ENCODE measurements at regions not wholly inside any gene's neighbourhood (a gene's known extent, or its start where the extent isn't known, plus 50 kb on each side); places are given as distances from the start of the nearest gene placed in this dataset.

DNA sequence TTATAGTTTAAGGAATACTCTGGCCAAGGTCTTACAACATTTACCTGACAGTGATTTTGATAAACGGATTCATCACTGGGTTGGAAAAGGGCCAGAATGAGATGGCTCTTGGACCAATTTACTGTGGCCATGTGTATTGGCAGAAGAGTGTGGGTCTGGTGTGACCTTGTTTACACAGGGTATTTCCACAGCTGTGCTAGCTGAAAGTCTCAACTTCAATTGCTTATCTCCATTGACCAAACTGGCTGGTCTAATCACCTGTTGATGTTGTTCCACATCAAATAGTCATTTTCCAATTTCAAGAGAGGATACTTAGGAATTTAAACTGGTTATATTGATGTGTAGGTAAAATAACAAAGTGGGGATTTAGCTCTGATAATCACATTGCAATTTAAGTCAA, 501.6 kb upstream of the MAP3K7 start:
- Histone ChIP-seq H3K9ac (ENCODE audit: low read depth in 1 of 3, low read length in 3 of 3) (no peak overlapping the region), H3K36me3 (ENCODE audit: control insufficient read depth in 3 of 3, insufficient read depth in 3 of 3, low read length in 3 of 3) (no peaks in the 10 kb centered on the region), H3K4me3 (ENCODE audit: low read length in 3 of 3) (no peak overlapping the region), H3K9me3 (ENCODE audit: control insufficient read depth in 3 of 3, low read length in 3 of 3) (no peaks in the 10 kb centered on the region), H3K27me3 (ENCODE audit: control insufficient read depth in 3 of 3, insufficient read depth in 3 of 3, low read length in 3 of 3) (no peaks in the 10 kb centered on the region), H3K4me1 (ENCODE audit: control insufficient read depth in 3 of 3, insufficient read depth in 3 of 3, low read length in 3 of 3) (no peaks in the 10 kb centered on the region), H3K27ac (ENCODE audit: low read depth, low read length) (no peak overlapping the region)

DNA sequence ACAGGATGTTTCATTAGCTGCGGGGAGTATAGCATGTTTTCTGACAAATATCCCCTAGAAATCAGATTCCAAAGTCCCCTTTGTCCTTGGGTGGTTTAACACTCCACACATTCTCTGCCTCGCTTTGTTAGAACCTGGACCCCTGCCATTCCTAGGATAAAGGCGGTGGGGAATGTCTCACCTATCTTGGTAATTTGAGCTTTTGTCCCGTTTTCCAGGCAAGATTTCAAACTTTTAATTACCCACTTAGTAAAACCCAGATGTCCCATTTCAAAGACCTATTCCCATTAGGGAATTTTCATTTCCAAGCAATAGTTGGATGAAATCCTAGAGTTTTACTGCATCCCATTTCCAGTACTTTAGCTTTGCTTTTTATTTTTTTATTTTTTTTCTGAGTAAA, 501.0 kb upstream of the MAP3K7 start:
- H3K27ac ChIP-seq (ENCODE audit: low read depth, low read length), result no peak overlapping the region
- no peaks in the 10 kb centered on the region for H3K4me1 ChIP-seq (ENCODE audit: control insufficient read depth in 3 of 3, insufficient read depth in 3 of 3, low read length in 3 of 3)
- no peak overlapping the region for H3K4me3 ChIP-seq (ENCODE audit: low read length in 3 of 3)
- no peaks in the 10 kb centered on the region for H3K9me3 ChIP-seq (ENCODE audit: control insufficient read depth in 3 of 3, low read length in 3 of 3)
- H3K36me3 ChIP-seq (ENCODE audit: control insufficient read depth in 3 of 3, insufficient read depth in 3 of 3, low read length in 3 of 3), result no peaks in the 10 kb centered on the region
- H3K27me3 ChIP-seq (ENCODE audit: control insufficient read depth in 3 of 3, insufficient read depth in 3 of 3, low read length in 3 of 3), result no peaks in the 10 kb centered on the region
- H3K9ac ChIP-seq (ENCODE audit: low read depth in 1 of 3, low read length in 3 of 3), result no peak overlapping the region

DNA sequence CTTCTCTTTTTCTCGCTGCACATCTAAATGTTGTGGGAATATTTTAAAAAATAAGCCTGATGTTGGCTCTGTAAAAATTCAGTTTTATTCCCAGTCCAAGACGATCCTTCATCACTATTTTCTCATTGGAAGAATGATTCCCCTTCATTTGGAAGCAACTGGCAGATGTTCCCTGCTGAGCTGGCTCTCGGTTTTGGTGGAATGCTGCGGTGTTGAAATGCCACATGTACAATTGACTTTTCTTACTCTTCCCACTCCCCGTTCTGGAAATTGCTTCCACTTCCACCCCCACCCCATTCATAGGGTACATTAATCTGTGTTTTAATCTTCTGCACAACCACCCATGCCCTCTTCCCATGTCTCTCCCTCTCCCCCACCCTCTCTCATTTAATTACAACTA, 496.3 kb upstream of the MAP3K7 start:
- no peak overlapping the region for H3K9ac ChIP-seq (ENCODE audit: low read depth in 1 of 3, low read length in 3 of 3)
- no peaks in the 10 kb centered on the region for H3K36me3 ChIP-seq (ENCODE audit: control insufficient read depth in 3 of 3, insufficient read depth in 3 of 3, low read length in 3 of 3)
- H3K27ac ChIP-seq (ENCODE audit: low read depth, low read length), result no peak overlapping the region

DNA sequence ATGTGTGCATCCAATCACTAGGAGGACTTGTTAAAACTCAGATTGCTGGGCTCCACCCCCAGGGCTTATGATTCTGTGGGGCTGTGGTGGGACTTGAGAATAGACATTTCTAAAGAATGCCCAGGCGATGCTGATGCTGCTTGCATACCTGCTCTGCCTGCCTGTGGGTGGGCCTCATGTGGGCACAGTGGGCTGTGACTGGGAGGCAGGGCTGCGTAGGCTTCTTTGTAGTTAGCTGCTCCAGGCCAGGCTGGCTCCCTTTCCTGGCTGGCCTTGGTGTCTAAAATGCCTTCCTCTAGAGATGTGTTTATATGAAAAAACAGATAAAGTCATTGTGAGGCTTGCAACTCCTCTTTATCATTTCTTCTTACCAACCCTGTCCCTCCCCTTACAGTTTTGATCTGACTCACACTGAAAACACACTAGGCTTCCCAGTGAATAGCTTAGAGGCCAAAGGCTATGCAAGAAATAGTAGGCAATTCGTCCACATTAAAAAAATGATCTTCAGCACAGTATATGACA, 495.5 kb upstream of the MAP3K7 start:
- no peaks in the 10 kb centered on the region for H3K36me3 ChIP-seq (ENCODE audit: control insufficient read depth in 3 of 3, insufficient read depth in 3 of 3, low read length in 3 of 3)
- no peak overlapping the region for H3K27ac ChIP-seq (ENCODE audit: low read depth, low read length)
- no peaks in the 10 kb centered on the region for H3K4me1 ChIP-seq (ENCODE audit: control insufficient read depth in 3 of 3, insufficient read depth in 3 of 3, low read length in 3 of 3)
- no peaks in the 10 kb centered on the region for H3K27me3 ChIP-seq (ENCODE audit: control insufficient read depth in 3 of 3, insufficient read depth in 3 of 3, low read length in 3 of 3)
- H3K9me3 ChIP-seq (ENCODE audit: control insufficient read depth in 3 of 3, low read length in 3 of 3), result no peaks in the 10 kb centered on the region
- no peak overlapping the region for H3K9ac ChIP-seq (ENCODE audit: low read depth in 1 of 3, low read length in 3 of 3)
- no peak overlapping the region for H3K4me3 ChIP-seq (ENCODE audit: low read length in 3 of 3)

More for the DNA sequence above, 496.3 kb upstream of the MAP3K7 start:
- H3K4me3 ChIP-seq (ENCODE audit: low read length in 3 of 3), result no peak overlapping the region
- H3K4me1 ChIP-seq (ENCODE audit: control insufficient read depth in 3 of 3, insufficient read depth in 3 of 3, low read length in 3 of 3), result no peaks in the 10 kb centered on the region
- no peaks in the 10 kb centered on the region for H3K9me3 ChIP-seq (ENCODE audit: control insufficient read depth in 3 of 3, low read length in 3 of 3)
- no peaks in the 10 kb centered on the region for H3K27me3 ChIP-seq (ENCODE audit: control insufficient read depth in 3 of 3, insufficient read depth in 3 of 3, low read length in 3 of 3)

DNA sequence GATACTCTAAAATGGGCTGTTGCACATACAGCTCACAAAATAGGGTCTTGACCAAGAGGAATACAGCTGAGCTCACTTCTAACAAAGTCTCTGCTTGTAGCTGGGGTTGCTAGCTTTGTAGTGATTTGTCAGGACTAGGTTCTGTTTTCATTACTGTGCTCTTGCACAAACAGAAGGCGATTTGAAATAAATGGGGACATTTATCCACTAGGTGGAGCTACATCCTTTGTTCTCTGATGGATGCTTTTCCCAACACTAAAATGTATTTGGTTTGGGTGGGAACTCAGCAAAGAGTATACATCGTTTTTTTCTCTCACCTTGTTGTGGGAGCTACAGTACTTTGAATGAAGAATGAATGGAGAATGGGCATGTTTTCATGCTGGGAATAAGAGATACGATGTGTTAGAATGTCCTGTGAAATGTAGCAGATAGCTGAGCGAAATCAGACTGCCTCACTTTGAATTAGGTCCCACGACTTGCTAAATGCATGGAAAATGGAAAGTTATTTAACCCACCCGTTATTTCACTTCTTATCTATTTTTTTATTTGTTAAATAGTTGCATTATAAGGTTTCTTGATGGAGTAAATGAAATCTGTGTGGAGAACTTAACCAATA, 494.7 kb upstream of the MAP3K7 start:
- no peak overlapping the region for H3K27ac ChIP-seq (ENCODE audit: low read depth, low read length)
- H3K9ac ChIP-seq (ENCODE audit: low read depth in 1 of 3, low read length in 3 of 3), result no peak overlapping the region
- no peaks in the 10 kb centered on the region for H3K4me1 ChIP-seq (ENCODE audit: control insufficient read depth in 3 of 3, insufficient read depth in 3 of 3, low read length in 3 of 3)
- H3K36me3 ChIP-seq (ENCODE audit: control insufficient read depth in 3 of 3, insufficient read depth in 3 of 3, low read length in 3 of 3), result no peaks in the 10 kb centered on the region
- no peak overlapping the region for H3K4me3 ChIP-seq (ENCODE audit: low read length in 3 of 3)
- H3K9me3 ChIP-seq (ENCODE audit: control insufficient read depth in 3 of 3, low read length in 3 of 3), result no peaks in the 10 kb centered on the region
- no peaks in the 10 kb centered on the region for H3K27me3 ChIP-seq (ENCODE audit: control insufficient read depth in 3 of 3, insufficient read depth in 3 of 3, low read length in 3 of 3)

DNA sequence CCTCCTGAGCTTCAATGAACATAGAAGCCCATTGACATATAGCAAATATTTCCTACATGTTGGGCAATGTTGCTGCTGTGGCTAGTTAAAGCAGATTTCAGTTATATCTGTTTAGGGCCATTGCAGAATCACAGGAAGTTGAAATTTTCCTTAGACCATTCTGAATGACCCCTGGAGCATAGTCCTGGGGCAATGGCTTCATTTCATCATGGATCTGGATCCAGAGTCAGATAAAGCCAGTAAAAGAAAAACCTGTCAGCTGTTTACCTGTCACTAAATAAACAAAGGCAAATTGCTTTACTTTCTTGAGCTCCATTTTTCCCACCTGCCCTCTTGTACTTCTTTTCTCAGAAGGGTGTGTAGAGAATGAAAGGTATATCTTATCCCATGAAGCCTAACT, 494.0 kb upstream of the MAP3K7 start:
- Histone ChIP-seq H3K9ac (ENCODE audit: low read depth in 1 of 3, low read length in 3 of 3) (no peak overlapping the region), H3K27ac (ENCODE audit: low read depth, low read length) (no peak overlapping the region), H3K4me1 (ENCODE audit: control insufficient read depth in 3 of 3, insufficient read depth in 3 of 3, low read length in 3 of 3) (no peaks in the 10 kb centered on the region), H3K36me3 (ENCODE audit: control insufficient read depth in 3 of 3, insufficient read depth in 3 of 3, low read length in 3 of 3) (no peaks in the 10 kb centered on the region), H3K4me3 (ENCODE audit: low read length in 3 of 3) (no peak overlapping the region), H3K9me3 (ENCODE audit: control insufficient read depth in 3 of 3, low read length in 3 of 3) (no peaks in the 10 kb centered on the region), H3K27me3 (ENCODE audit: control insufficient read depth in 3 of 3, insufficient read depth in 3 of 3, low read length in 3 of 3) (no peaks in the 10 kb centered on the region)

DNA sequence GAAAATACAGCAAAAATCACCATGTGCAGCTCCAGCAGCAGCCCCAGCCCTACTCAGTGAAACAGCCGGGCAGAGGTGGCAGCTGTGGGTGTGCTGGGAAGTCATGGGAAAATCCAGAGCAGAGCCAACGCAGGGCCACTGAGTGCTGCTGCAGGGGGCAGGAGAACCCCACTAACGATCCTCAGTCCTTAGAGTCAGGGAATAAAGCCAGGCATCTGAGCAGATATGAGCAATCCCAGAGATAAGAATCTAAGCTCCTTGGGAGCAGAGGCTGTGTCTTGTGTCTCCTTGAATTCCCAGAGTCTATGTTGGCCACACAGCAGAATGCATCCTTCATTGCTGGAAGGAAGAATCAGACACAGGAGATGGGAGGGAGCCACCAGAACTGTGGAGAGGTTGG, 493.1 kb upstream of the MAP3K7 start:
- no peaks in the 10 kb centered on the region for H3K4me1 ChIP-seq (ENCODE audit: control insufficient read depth in 3 of 3, insufficient read depth in 3 of 3, low read length in 3 of 3)
- H3K9me3 ChIP-seq (ENCODE audit: control insufficient read depth in 3 of 3, low read length in 3 of 3), result no peaks in the 10 kb centered on the region
- no peaks in the 10 kb centered on the region for H3K36me3 ChIP-seq (ENCODE audit: control insufficient read depth in 3 of 3, insufficient read depth in 3 of 3, low read length in 3 of 3)
- H3K27me3 ChIP-seq (ENCODE audit: control insufficient read depth in 3 of 3, insufficient read depth in 3 of 3, low read length in 3 of 3), result no peaks in the 10 kb centered on the region
- no peak overlapping the region for H3K9ac ChIP-seq (ENCODE audit: low read depth in 1 of 3, low read length in 3 of 3)
- H3K27ac ChIP-seq (ENCODE audit: low read depth, low read length), result no peak overlapping the region
- H3K4me3 ChIP-seq (ENCODE audit: low read length in 3 of 3), result no peak overlapping the region

DNA sequence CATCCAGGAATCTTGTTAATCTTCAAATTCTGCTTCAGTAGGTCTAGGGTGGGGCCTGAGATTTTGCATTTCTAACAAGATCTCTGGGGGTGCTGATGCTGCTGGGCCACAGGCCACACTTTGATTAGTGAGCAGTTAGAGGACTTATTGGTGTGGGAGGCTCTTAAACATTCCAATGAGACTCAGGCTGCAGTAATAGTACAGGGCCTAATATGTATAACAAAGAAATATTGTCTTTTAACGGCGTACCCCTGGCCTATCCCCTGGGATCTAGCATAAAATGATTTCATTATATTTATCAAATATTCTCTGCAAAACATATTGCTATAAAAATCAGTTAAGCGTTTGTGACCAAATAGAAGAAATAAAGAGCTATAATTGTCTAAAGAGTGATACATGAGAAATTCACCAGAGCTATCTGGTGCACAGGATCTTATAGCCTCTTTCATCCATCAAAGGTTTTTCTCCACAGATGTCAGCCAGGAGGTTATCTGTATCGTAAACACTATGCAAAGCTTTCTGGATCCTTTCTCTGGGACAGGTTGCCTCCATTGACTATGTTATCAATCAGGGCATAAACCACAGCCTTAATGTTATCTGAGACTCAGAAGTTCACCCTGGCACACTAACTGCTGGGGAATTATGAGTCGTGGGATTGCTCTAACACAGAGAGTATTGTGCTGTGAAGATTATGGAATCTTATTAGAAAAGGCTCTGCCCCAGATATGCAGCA, 488.5 kb upstream of the MAP3K7 start:
- H3K27ac ChIP-seq (ENCODE audit: low read depth, low read length), result no peak overlapping the region
- no peak overlapping the region for H3K9ac ChIP-seq (ENCODE audit: low read depth in 1 of 3, low read length in 3 of 3)
- no peaks in the 10 kb centered on the region for H3K9me3 ChIP-seq (ENCODE audit: control insufficient read depth in 3 of 3, low read length in 3 of 3)
- no peaks in the 10 kb centered on the region for H3K27me3 ChIP-seq (ENCODE audit: control insufficient read depth in 3 of 3, insufficient read depth in 3 of 3, low read length in 3 of 3)
- H3K4me3 ChIP-seq (ENCODE audit: low read length in 3 of 3), result no peak overlapping the region
- no peaks in the 10 kb centered on the region for H3K36me3 ChIP-seq (ENCODE audit: control insufficient read depth in 3 of 3, insufficient read depth in 3 of 3, low read length in 3 of 3)
- H3K4me1 ChIP-seq (ENCODE audit: control insufficient read depth in 3 of 3, insufficient read depth in 3 of 3, low read length in 3 of 3), result no peaks in the 10 kb centered on the region

DNA sequence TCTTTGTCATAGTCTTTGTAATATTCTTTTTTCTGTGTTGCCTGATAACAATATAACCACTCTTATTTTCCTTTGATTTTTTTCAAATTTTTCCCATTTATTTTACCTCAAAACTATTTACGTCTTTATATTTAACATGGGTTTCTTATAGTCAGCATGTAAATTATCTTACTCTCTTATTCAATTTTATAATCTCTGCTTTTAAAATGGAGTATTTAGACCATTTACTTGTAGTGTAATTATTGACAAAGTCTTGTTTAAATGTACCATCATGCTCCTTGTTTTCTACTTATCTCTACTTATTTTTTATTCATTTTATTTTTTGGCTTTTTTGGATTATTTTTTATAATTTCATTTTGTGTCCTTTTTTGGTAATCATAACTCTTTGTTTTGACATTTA, 476.5 kb upstream of the MAP3K7 start:
- no peaks in the 10 kb centered on the region for H3K4me1 ChIP-seq (ENCODE audit: control insufficient read depth in 3 of 3, insufficient read depth in 3 of 3, low read length in 3 of 3)
- no peak overlapping the region for H3K9ac ChIP-seq (ENCODE audit: low read depth in 1 of 3, low read length in 3 of 3)
- H3K9me3 ChIP-seq (ENCODE audit: control insufficient read depth in 3 of 3, low read length in 3 of 3), result peaks cover 0 to 2% (median 0%) of the 10 kb centered on the region in 3 donors
- H3K36me3 ChIP-seq (ENCODE audit: control insufficient read depth in 3 of 3, insufficient read depth in 3 of 3, low read length in 3 of 3), result no peaks in the 10 kb centered on the region
- no peak overlapping the region for H3K4me3 ChIP-seq (ENCODE audit: low read length in 3 of 3)
- no peaks in the 10 kb centered on the region for H3K27me3 ChIP-seq (ENCODE audit: control insufficient read depth in 3 of 3, insufficient read depth in 3 of 3, low read length in 3 of 3)
- no peak overlapping the region for H3K27ac ChIP-seq (ENCODE audit: low read depth, low read length)

DNA sequence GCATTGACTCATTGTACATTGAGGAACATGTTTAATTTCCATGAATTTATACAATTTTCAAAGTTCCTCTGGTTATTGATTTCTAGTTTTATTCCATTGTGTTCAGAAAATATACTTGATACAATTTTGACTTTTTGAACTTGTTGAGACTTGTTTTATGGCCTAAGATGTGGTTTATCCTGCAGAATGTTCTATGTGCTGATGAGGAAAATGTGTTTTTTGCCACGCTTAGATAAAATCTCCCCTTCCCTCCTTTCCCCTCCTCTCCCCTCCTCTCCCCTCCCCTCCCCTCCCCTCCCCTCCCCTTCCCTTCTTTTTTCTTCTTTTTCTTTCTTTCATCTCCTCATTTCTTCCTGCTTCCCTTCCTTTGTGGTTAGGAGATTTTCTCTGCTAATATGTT, 470.8 kb upstream of the MAP3K7 start:
- Histone ChIP-seq H3K9me3 (ENCODE audit: control insufficient read depth in 3 of 3, low read length in 3 of 3) (peaks cover 0 to 2% (median 0%) of the 10 kb centered on the region in 3 donors), H3K4me3 (ENCODE audit: low read length in 3 of 3) (no peak overlapping the region), H3K4me1 (ENCODE audit: control insufficient read depth in 3 of 3, insufficient read depth in 3 of 3, low read length in 3 of 3) (no peaks in the 10 kb centered on the region)

More for the DNA sequence above, 470.8 kb upstream of the MAP3K7 start:
- Histone ChIP-seq H3K9ac (ENCODE audit: low read depth in 1 of 3, low read length in 3 of 3) (no peak overlapping the region), H3K36me3 (ENCODE audit: control insufficient read depth in 3 of 3, insufficient read depth in 3 of 3, low read length in 3 of 3) (no peaks in the 10 kb centered on the region), H3K27me3 (ENCODE audit: control insufficient read depth in 3 of 3, insufficient read depth in 3 of 3, low read length in 3 of 3) (no peaks in the 10 kb centered on the region), H3K27ac (ENCODE audit: low read depth, low read length) (no peak overlapping the region)

Data from skeletal muscle tissue (tissue), 3 donors.